ENCODE measurements at regions not wholly inside any gene's neighbourhood (a gene's known extent, or its start where the extent isn't known, plus 50 kb on each side); places are given as distances from the start of the nearest gene placed in this dataset.

DNA sequence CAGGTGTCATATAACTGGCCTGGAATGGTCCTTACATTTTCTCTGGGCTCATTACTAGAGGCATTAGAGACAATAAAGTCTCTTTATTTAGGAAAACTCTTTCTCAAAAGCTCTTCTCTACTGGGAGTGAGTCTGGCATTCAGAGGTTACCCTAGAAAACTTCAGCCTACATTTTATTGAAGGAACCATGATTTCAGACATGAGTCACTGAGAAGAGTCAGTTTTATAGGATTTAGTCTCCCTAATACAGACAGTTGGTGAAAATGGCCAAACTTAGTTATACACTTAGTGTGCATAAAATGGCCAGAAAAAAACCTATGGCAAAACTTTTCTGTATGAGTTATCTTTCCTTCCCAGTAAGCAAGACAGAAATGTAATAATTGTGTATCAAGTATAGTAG is 689.4 kb downstream of the ZEB2 start:
- no peak for ATAC-seq
- TF ChIP-seq ZFP30 (CRISPR knock-in tag; IDR thresholded peaks at IDR 0.05) (no peak), TCF4 (CRISPR knock-in tag; IDR thresholded peaks at IDR 0.05; ENCODE audit: borderline replicate concordance) (no peak), ZC3H10 (CRISPR knock-in tag; IDR thresholded peaks at IDR 0.05) (no peak), ISL1 (CRISPR knock-in tag; IDR thresholded peaks at IDR 0.05) (no peak), PPARA (CRISPR knock-in tag; IDR thresholded peaks at IDR 0.05; ENCODE audit: borderline replicate concordance) (no peak), POU6F1 (CRISPR knock-in tag; IDR thresholded peaks at IDR 0.05; ENCODE audit: borderline replicate concordance, low read depth) (no peak), TOX (CRISPR knock-in tag; IDR thresholded peaks at IDR 0.05; ENCODE audit: borderline replicate concordance) (no peak), GLIS3 (CRISPR knock-in tag; IDR thresholded peaks at IDR 0.05) (no peak), CREB5 (CRISPR knock-in tag; IDR thresholded peaks at IDR 0.05; ENCODE audit: low read depth) (no peak), BACH2 (CRISPR knock-in tag; IDR thresholded peaks at IDR 0.05; ENCODE audit: borderline replicate concordance) (no peak), TSHZ2 (CRISPR knock-in tag; IDR thresholded peaks at IDR 0.05) (no peak), PATZ1 (CRISPR knock-in tag; IDR thresholded peaks at IDR 0.05; ENCODE audit: borderline replicate concordance) (no peak), ESRRG (CRISPR knock-in tag; IDR thresholded peaks at IDR 0.05) (no peak), ZNF70 (CRISPR knock-in tag; IDR thresholded peaks at IDR 0.05) (no peak), ZFP3 (CRISPR knock-in tag; IDR thresholded peaks at IDR 0.05) (no peak), CSDC2 (CRISPR knock-in tag; IDR thresholded peaks at IDR 0.05) (no peak), ARNTL (CRISPR knock-in tag; IDR thresholded peaks at IDR 0.05; ENCODE audit: borderline replicate concordance, low read depth) (no peak), ZNF8 (CRISPR knock-in tag; IDR thresholded peaks at IDR 0.05) (no peak), OSR1 (CRISPR knock-in tag; IDR thresholded peaks at IDR 0.05) (no peak)
- TF ChIP-seq, protein P1, sequence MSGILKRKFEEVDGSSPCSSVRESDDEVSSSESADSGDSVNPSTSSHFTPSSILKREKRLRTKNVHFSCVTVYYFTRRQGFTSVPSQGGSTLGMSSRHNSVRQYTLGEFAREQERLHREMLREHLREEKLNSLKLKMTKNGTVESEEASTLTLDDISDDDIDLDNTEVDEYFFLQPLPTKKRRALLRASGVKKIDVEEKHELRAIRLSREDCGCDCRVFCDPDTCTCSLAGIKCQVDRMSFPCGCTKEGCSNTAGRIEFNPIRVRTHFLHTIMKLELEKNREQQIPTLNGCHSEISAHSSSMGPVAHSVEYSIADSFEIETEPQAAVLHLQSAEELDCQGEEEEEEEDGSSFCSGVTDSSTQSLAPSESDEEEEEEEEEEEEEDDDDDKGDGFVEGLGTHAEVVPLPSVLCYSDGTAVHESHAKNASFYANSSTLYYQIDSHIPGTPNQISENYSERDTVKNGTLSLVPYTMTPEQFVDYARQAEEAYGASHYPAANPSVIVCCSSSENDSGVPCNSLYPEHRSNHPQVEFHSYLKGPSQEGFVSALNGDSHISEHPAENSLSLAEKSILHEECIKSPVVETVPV (CRISPR knock-in tag; IDR thresholded peaks at IDR 0.05): no peak

DNA sequence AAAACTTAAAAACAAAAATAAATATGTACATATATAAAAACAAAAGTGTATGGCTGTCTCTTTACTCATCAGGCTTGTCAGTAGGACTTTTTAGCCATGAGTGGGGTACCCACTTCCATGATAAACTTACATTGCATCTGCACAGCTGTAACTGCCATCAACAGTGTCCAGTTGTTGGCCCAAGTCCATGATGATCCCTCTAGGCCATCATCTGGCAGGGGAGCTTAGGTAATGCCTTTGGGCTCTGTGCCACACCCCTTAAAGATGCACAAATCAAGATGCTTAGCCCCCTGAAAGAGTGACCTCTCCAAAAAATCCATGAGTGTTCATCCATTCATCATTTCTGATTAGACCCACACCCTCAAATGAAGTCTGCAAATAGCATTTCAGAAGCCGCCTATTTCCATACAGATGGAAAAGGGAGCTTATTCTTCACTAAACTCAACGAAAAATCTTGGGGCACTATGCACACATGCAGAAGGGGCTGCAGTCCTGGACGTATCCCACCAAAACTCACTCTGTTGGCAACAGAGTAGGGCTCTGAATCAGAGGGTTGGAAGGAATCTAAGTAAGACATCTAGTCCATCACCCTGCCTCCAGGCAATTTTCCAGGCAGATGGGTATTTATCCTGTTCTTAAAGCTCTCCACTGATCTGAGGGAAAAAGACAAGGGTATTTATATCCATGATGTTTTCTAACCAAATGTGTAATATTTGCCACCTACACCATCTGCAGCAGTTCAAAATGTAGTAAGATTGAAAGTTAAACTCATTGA is 691.0 kb downstream of the ZEB2 start:
- ATAC-seq: no peak
- TF ChIP-seq CREB5 (CRISPR knock-in tag; IDR thresholded peaks at IDR 0.05; ENCODE audit: low read depth) (no peak), TCF4 (CRISPR knock-in tag; IDR thresholded peaks at IDR 0.05; ENCODE audit: borderline replicate concordance) (no peak), ZNF8 (CRISPR knock-in tag; IDR thresholded peaks at IDR 0.05) (no peak), ISL1 (CRISPR knock-in tag; IDR thresholded peaks at IDR 0.05) (no peak), ZFP30 (CRISPR knock-in tag; IDR thresholded peaks at IDR 0.05) (no peak), SNAI2 (CRISPR knock-in tag; IDR thresholded peaks at IDR 0.05) (no peak), CSDC2 (CRISPR knock-in tag; IDR thresholded peaks at IDR 0.05) (no peak), POU6F1 (CRISPR knock-in tag; IDR thresholded peaks at IDR 0.05; ENCODE audit: borderline replicate concordance, low read depth) (no peak), ZNF565 (CRISPR knock-in tag; conservative IDR thresholded peaks at IDR 0.05; ENCODE audit: low read depth) (no peak), BACH2 (CRISPR knock-in tag; IDR thresholded peaks at IDR 0.05; ENCODE audit: borderline replicate concordance) (no peak), ZNF70 (CRISPR knock-in tag; IDR thresholded peaks at IDR 0.05) (no peak), ESRRG (CRISPR knock-in tag; IDR thresholded peaks at IDR 0.05) (no peak), TOX (CRISPR knock-in tag; IDR thresholded peaks at IDR 0.05; ENCODE audit: borderline replicate concordance) (no peak), OSR1 (CRISPR knock-in tag; IDR thresholded peaks at IDR 0.05) (no peak)
- TF ChIP-seq, protein P1 (CRISPR knock-in tag; IDR thresholded peaks at IDR 0.05): no peak
